HG03097 (cell line): ENCODE measurements at regions not wholly inside any gene's neighbourhood (a gene's known extent, or its start where the extent isn't known, plus 50 kb on each side); places are given as distances from the start of the nearest gene placed in this dataset.
"Not testable (repeated sequence)": the region's sequence is repeated elsewhere in the genome, so short reads cannot be mapped to it uniquely, and the experiment has no call there.

ENCODE experiments used
- ATAC-seq: cut with Tn5 transposase; IDR thresholded peaks from one replicate; pipeline ENCODE4 v1.9.1; 2021; ENCODE audit not compliant: unreplicated experiment, low FRiP score

GRCh38 chr15:44817797-44818196, 81.5 kb downstream of the TRIM69 start:
- ATAC-seq: not testable (repeated sequence)

- not testable (repeated sequence) for ATAC-seq
Observed at GRCh38 chr15:44819331-44819987, 83.1 kb downstream of the TRIM69 start.

GRCh38 chr15:44820535-44820934, 84.2 kb downstream of the TRIM69 start:
- not testable (repeated sequence) for ATAC-seq

GRCh38 chr15:44820967-44821366, 84.6 kb downstream of the TRIM69 start:
- ATAC-seq: not testable (repeated sequence)

GRCh38 chr15:44824277-44825145, 88.2 kb downstream of the TRIM69 start:
- not testable (repeated sequence) for ATAC-seq

GRCh38 chr15:44826583-44826982, 90.3 kb downstream of the TRIM69 start:
- not testable (repeated sequence) for ATAC-seq

GRCh38 chr15:44828229-44828914, 92.0 kb downstream of the TRIM69 start:
- ATAC-seq: not testable (repeated sequence)

GRCh38 chr15:44829150-44829549, 92.8 kb downstream of the TRIM69 start:
- ATAC-seq: not testable (repeated sequence)

- not testable (repeated sequence) for ATAC-seq
Observed at GRCh38 chr15:44830692-44831408, 94.5 kb downstream of the TRIM69 start.

GRCh38 chr15:44831409-44831741, 95.0 kb downstream of the TRIM69 start:
- ATAC-seq: not testable (repeated sequence)

- ATAC-seq: not testable (repeated sequence)
Observed at GRCh38 chr15:44832133-44832532, 95.8 kb downstream of the TRIM69 start.

GRCh38 chr15:44833081-44833480, 96.8 kb downstream of the TRIM69 start:
- ATAC-seq: not testable (repeated sequence)

- not testable (repeated sequence) for ATAC-seq
Observed at GRCh38 chr15:44833761-44834160, 97.4 kb downstream of the TRIM69 start.

- ATAC-seq: not testable (repeated sequence)
Observed at GRCh38 chr15:44835082-44835481, 98.8 kb downstream of the TRIM69 start.

GRCh38 chr15:44836094-44836493, 99.8 kb downstream of the TRIM69 start:
- ATAC-seq: no peak

- not testable (repeated sequence) for ATAC-seq
Observed at GRCh38 chr15:44838929-44839328, 102.6 kb downstream of the TRIM69 start.

- not testable (repeated sequence) for ATAC-seq
Observed at GRCh38 chr15:44841762-44842161, 105.4 kb downstream of the TRIM69 start.

- ATAC-seq: not testable (repeated sequence)
Observed at GRCh38 chr15:44842883-44843282, 106.6 kb downstream of the TRIM69 start.

- not testable (repeated sequence) for ATAC-seq
Observed at GRCh38 chr15:44844936-44845335, 108.6 kb downstream of the TRIM69 start.

GRCh38 chr15:44846156-44846555, 109.8 kb downstream of the TRIM69 start:
- ATAC-seq: not testable (repeated sequence)
